ENCODE measurements at regions not wholly inside any gene's neighbourhood (a gene's known extent, or its start where the extent isn't known, plus 50 kb on each side); places are given as distances from the start of the nearest gene placed in this dataset.

DNA sequence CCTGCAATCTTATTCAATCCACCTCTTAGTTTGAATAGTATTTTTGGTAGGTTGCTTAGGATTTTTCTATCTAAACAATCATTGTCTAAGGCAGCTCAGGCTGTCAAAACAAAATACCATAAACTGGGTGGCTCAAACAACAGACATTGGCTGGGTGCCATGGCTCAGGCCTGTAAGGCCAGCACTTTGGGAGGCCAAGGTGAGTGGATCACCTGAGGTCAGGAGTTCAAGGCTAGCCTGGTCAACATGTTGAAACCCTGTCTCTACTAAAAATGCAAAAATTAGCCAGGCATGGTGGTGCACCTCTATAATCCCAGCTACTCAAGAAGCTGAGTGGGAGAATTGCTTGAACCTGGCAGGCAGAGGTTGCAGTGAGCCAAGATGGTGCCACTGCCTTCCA lies 126.7 kb downstream of the CYLD start:
- TF ChIP-seq EZH2 (IDR thresholded peaks at IDR 0.05; ENCODE audit: borderline replicate concordance, low read depth, low read length, severe bottlenecking), result no peak
- TF ChIP-seq, protein P1, sequence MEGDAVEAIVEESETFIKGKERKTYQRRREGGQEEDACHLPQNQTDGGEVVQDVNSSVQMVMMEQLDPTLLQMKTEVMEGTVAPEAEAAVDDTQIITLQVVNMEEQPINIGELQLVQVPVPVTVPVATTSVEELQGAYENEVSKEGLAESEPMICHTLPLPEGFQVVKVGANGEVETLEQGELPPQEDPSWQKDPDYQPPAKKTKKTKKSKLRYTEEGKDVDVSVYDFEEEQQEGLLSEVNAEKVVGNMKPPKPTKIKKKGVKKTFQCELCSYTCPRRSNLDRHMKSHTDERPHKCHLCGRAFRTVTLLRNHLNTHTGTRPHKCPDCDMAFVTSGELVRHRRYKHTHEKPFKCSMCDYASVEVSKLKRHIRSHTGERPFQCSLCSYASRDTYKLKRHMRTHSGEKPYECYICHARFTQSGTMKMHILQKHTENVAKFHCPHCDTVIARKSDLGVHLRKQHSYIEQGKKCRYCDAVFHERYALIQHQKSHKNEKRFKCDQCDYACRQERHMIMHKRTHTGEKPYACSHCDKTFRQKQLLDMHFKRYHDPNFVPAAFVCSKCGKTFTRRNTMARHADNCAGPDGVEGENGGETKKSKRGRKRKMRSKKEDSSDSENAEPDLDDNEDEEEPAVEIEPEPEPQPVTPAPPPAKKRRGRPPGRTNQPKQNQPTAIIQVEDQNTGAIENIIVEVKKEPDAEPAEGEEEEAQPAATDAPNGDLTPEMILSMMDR (IDR thresholded peaks at IDR 0.05; ENCODE audit: extremely low read depth in 1 of 2, insufficient read depth in 1 of 2, low read depth in 1 of 2, low read length in 2 of 2), result no peak
- no peak for TF ChIP-seq POLR2AphosphoS5 (IDR thresholded peaks at IDR 0.05; ENCODE audit: insufficient read depth, low read depth, low read length)
- TF ChIP-seq MYC (IDR thresholded peaks at IDR 0.05; ENCODE audit: low read depth, low read length), result no peak

Measured in endothelial cell of umbilical vein (primary cell).